Ovary (tissue), 7 donors: ENCODE measurements at regions not wholly inside any gene's neighbourhood (a gene's known extent, or its start where the extent isn't known, plus 50 kb on each side); places are given as distances from the start of the nearest gene placed in this dataset.

Experiments used
- DNase-seq, 5 donors: peaks; one replicate each; pipeline ENCODE4 v3.0.0-alpha.2; 2019 to 2020
- H3K27ac ChIP-seq, 2 donors: fragments of 200-600 bp; one replicate each; pipeline versions ENCODE4 v1.5.1 to v1.8.0; 2019 to 2022
- H3K27me3 ChIP-seq: fragments of 200-600 bp; one replicate; pipeline ENCODE4 v1.8.0; 2022
- H3K36me3 ChIP-seq: fragments of 200-600 bp; sonication (generic); one replicate; pipeline ENCODE4 v1.5.1; 2019
- H3K4me1 ChIP-seq: one replicate; pipeline ENCODE4 v1.8.1; 2013; ENCODE audit warnings: mild to moderate bottlenecking, moderate library complexity; ENCODE audit not compliant: insufficient read depth
- H3K4me3 ChIP-seq: fragments of 200-600 bp; sonication (generic); one replicate; pipeline ENCODE4 v1.5.1; 2017
- H3K9me3 ChIP-seq, 2 donors: fragments of 200-600 bp in 1 of 2; sonication (generic) in 1 of 2; one replicate each; pipeline versions ENCODE4 v1.5.1 to v1.8.1; 2013 to 2019; ENCODE audit warnings: mild to moderate bottlenecking in 1 of 2, moderate library complexity in 1 of 2
- CTCF ChIP-seq, 3 donors: fragments of 450-650 bp in 2 of 3; fragments of 200-600 bp in 1 of 3; IDR thresholded peaks; one replicate each; pipeline versions ENCODE4 v1.5.1 to v1.8.0; 2016 to 2022; ENCODE audit warnings: antibody characterized with exemption in 3 of 3, mild to moderate bottlenecking in 1 of 3
- EP300 ChIP-seq: sonication (generic); formaldehyde crosslinking; IDR thresholded peaks from one replicate; pipeline ENCODE4 v1.6.1; 2017; ENCODE audit warnings: antibody characterized with exemption
- POLR2A ChIP-seq: fragments of 450-650 bp; IDR thresholded peaks from one replicate; pipeline ENCODE4 v1.6.1; 2017; ENCODE audit warnings: antibody characterized with exemption, mild to moderate bottlenecking, moderate library complexity
- WGBS, 3 donors: extraction: QIAGEN DNeasy Blood & Tissue Kit in 1 of 3; methylation state at CpG; one replicate each; pipeline versions ENCODE4 v1.1.5 to v1.1.7; 2013 to 2017; 5-methylcytosine and 5-hydroxymethylcytosine counted together
- intact Hi-C, 4 donors: fragments of 100-400 bp; cut with DNase I; formaldehyde crosslinking; loops; one replicate each; pipeline versions ENCODE4 v1.11.0 to v1.15.1; 2022 to 2023
- donor health status: DM: no; HTN: no; CAD: no; lungs with moderate emphysema.
- donor health status: DM: no; HTN: no; CAD: no.
- donor health status: Bipolar disorder and iron deficiency.
- donor health status: DM: no; HTN: no; CAD: no.
- donor health status: DM: yes; HTN: yes; CAD: no.

- peak in 2 of 5 donors; percentile 42 to 47 for DNase-seq
- Histone ChIP-seq H3K9me3 (no peaks in the 10 kb centered on the region), H3K36me3 (no peaks in the 10 kb centered on the region), H3K4me3 (no peak overlapping the region), H3K27me3 (no peaks in the 10 kb centered on the region), H3K4me1 (peaks cover 14% of the 10 kb centered on the region), H3K27ac (no peak overlapping the region)
- intact Hi-C loops, result no loop called here
- WGBS, 3 donors, result 16 to 19% (median 16%) methylated on average over 5 of the region's 5 CpGs
- TF ChIP-seq EP300 (no peak), CTCF (IDR thresholded peaks at IDR 0.05) (no peak), POLR2A (no peak)
Measured at GRCh38 chr16:65725156-65725845, 603.4 kb upstream of the CDH11 start.

- Histone ChIP-seq H3K9me3 (no peaks in the 10 kb centered on the region), H3K4me1 (peaks cover 7% of the 10 kb centered on the region), H3K27ac (no peak overlapping the region), H3K4me3 (no peak overlapping the region), H3K36me3 (no peaks in the 10 kb centered on the region), H3K27me3 (no peaks in the 10 kb centered on the region)
- intact Hi-C loops, result no loop called here
- WGBS, 3 donors, result 96 to 97% (median 96%) methylated on average over 7 of the region's 7 CpGs
- no peak for DNase-seq
- TF ChIP-seq EP300 (no peak), CTCF (IDR thresholded peaks at IDR 0.05) (no peak), POLR2A (no peak)
Measured at GRCh38 chr16:65722429-65722828, 600.6 kb upstream of the CDH11 start.

GRCh38 chr16:65717846-65718245 is 596.0 kb upstream of the CDH11 start:
- H3K4me3 ChIP-seq, result no peak overlapping the region
- no peaks in the 10 kb centered on the region for H3K36me3 ChIP-seq
- WGBS, 3 donors, result 57 to 68% (median 66%) methylated on average over 3 of the region's 3 CpGs
- intact Hi-C loops, result no loop called here
- H3K9me3 ChIP-seq, result no peaks in the 10 kb centered on the region
- H3K27ac ChIP-seq, result no peak overlapping the region
- H3K4me1 ChIP-seq, result no peaks in the 10 kb centered on the region
- DNase-seq, result no peak
- H3K27me3 ChIP-seq, result no peaks in the 10 kb centered on the region
- TF ChIP-seq CTCF (IDR thresholded peaks at IDR 0.05) (no peak), EP300 (no peak), POLR2A (no peak)

GRCh38 chr16:65716737-65717700 is 595.2 kb upstream of the CDH11 start:
- TF ChIP-seq CTCF (IDR thresholded peaks at IDR 0.05) (no peak), EP300 (no peak), POLR2A (no peak)
- Histone ChIP-seq H3K9me3 (no peaks in the 10 kb centered on the region), H3K4me1 (no peaks in the 10 kb centered on the region), H3K27me3 (no peaks in the 10 kb centered on the region), H3K4me3 (no peak overlapping the region), H3K36me3 (no peaks in the 10 kb centered on the region), H3K27ac (no peak overlapping the region)
- no peak for DNase-seq
- intact Hi-C loops, result no loop called here
- WGBS, 3 donors, result 29 to 32% (median 30%) methylated on average over 8 of the region's 8 CpGs
